ACC112 (cell line): ENCODE measurements at regions not wholly inside any gene's neighbourhood (a gene's known extent, or its start where the extent isn't known, plus 50 kb on each side); places are given as distances from the start of the nearest gene placed in this dataset.
"Not testable (repeated sequence)": the region's sequence is repeated elsewhere in the genome, so short reads cannot be mapped to it uniquely, and the experiment has no call there.

Source experiments
- H2AFZ ChIP-seq: fragments of 200-600 bp; sonication (generic); one replicate; pipeline ENCODE4 v1.6.0; 2017; ENCODE audit warnings: antibody characterized with exemption, low read length; ENCODE audit not compliant: unreplicated experiment
- H3K27ac ChIP-seq: fragments of 200-600 bp; sonication (generic); 2 replicates; pipeline ENCODE4 v1.5.1; 2014; ENCODE audit warnings: low read depth, mild to moderate bottlenecking, antibody characterized with exemption, low read length, moderate library complexity
- H3K27me3 ChIP-seq: fragments of 200-600 bp; sonication (generic); 2 replicates; pipeline ENCODE4 v1.6.1; 2014; ENCODE audit warnings: mild to moderate bottlenecking, antibody characterized with exemption, low read length, moderate library complexity, mixed read lengths; ENCODE audit not compliant: insufficient read depth
- H3K36me3 ChIP-seq: fragments of 200-600 bp; sonication (generic); 2 replicates; pipeline ENCODE4 v1.6.1; 2016; ENCODE audit warnings: mild to moderate bottlenecking, antibody characterized with exemption, low read length, moderate library complexity, mixed read lengths; ENCODE audit not compliant: insufficient read depth
- H3K4me1 ChIP-seq: fragments of 200-600 bp; sonication (generic); one replicate; pipeline ENCODE4 v1.6.1; 2016; ENCODE audit warnings: low read length, mixed read lengths; ENCODE audit not compliant: insufficient read depth, unreplicated experiment, control insufficient read depth
- H3K4me3 ChIP-seq: fragments of 200-600 bp; sonication (generic); 2 replicates; pipeline ENCODE4 v1.5.1; 2014; ENCODE audit warnings: mild to moderate bottlenecking, low read depth, low read length
- H3K79me2 ChIP-seq: fragments of 200-600 bp; sonication (generic); one replicate; pipeline ENCODE4 v1.6.0; 2016; ENCODE audit warnings: low read length; ENCODE audit not compliant: control insufficient read depth, unreplicated experiment, insufficient read depth

- H2AFZ ChIP-seq, H3K27ac ChIP-seq, H3K4me3 ChIP-seq, H3K36me3 ChIP-seq, H3K27me3 ChIP-seq, H3K79me2 ChIP-seq, H3K4me1 ChIP-seq: not testable (repeated sequence)
Measured at GRCh38 chr21:6464419-6464818, 4057.0 kb upstream of the TPTE start.

GRCh38 chr21:6466081-6466698, 4055.2 kb upstream of the TPTE start:
- H3K79me2 ChIP-seq, H3K4me1 ChIP-seq, H3K27me3 ChIP-seq, H3K36me3 ChIP-seq, H2AFZ ChIP-seq, H3K4me3 ChIP-seq, H3K27ac ChIP-seq: not testable (repeated sequence)

- H2AFZ ChIP-seq, H3K27me3 ChIP-seq, H3K4me1 ChIP-seq, H3K27ac ChIP-seq, H3K4me3 ChIP-seq, H3K36me3 ChIP-seq, H3K79me2 ChIP-seq: not testable (repeated sequence)
Measured at GRCh38 chr21:6466707-6467106, 4054.7 kb upstream of the TPTE start.

DNA sequence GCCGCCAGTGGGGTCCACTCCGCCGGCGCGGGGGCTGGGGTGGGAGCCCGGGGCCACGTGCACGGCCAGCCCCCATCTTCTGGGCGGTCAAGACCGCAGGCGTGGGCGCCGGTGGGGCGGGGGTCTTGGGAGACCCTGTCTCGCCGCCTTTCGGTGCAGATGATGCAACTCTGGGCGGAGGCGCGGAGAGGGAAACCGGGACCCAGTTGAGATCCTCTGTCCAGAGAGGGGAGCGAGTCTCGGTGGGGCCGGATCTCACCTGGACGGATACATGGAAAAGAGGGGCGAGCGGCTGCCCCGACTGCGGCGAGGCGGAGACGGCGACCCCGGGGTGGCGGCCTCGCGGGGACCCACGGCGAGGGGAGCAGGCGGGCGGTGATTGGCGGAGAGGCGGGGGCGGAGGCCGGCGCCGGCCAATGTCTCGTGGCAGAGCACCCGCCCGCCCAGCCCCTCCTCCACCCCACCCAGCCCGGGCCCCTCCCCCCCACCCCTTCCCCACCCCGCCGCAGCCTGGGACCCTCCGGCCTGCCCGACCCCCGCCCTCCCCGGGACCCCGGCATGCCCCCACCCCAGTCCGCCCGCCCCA, 4054.1 kb upstream of the TPTE start:
- H3K27me3 ChIP-seq, H3K27ac ChIP-seq, H3K79me2 ChIP-seq, H3K4me3 ChIP-seq, H2AFZ ChIP-seq, H3K4me1 ChIP-seq, H3K36me3 ChIP-seq: not testable (repeated sequence)

GRCh38 chr21:6467907-6468306, 4053.5 kb upstream of the TPTE start:
- not testable (repeated sequence) for H3K36me3 ChIP-seq, H2AFZ ChIP-seq, H3K4me3 ChIP-seq, H3K27ac ChIP-seq, H3K79me2 ChIP-seq, H3K27me3 ChIP-seq, H3K4me1 ChIP-seq

DNA sequence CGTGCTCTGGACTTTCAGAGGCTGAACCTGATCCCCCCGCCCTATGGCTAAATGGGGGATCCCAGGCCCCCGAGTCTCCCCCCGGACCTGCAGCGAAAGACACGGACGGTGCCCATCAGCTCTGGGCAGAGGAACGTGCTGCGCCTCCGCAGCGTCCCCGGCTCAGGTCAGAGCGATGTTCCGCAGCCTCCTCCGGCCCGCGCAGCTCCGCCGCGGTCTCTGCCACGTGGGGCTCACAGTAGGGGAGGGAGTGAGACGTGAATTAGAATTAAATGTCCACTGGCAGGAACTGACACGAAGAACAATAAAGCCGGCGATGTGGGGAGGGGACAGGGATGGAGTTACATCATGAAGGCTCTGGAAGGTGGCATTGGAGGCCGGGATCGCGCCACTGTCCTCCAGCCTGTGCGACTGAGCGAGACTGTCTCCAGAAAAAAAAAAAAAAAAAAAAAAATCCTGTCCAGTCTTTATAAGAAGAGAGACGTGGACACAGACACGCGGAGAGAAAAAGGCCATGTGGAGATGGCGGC, 4053.0 kb upstream of the TPTE start:
- not testable (repeated sequence) for H3K79me2 ChIP-seq, H3K36me3 ChIP-seq, H3K4me1 ChIP-seq, H3K27me3 ChIP-seq, H3K27ac ChIP-seq, H3K4me3 ChIP-seq, H2AFZ ChIP-seq

- H3K36me3 ChIP-seq, H3K27me3 ChIP-seq, H2AFZ ChIP-seq, H3K79me2 ChIP-seq, H3K27ac ChIP-seq, H3K4me1 ChIP-seq, H3K4me3 ChIP-seq: not testable (repeated sequence)
Measured at GRCh38 chr21:6474250-6474968, 4047.0 kb upstream of the TPTE start.

GRCh38 chr21:6481116-6481515, 4040.3 kb upstream of the TPTE start:
- H3K36me3 ChIP-seq, result not testable (repeated sequence)

DNA sequence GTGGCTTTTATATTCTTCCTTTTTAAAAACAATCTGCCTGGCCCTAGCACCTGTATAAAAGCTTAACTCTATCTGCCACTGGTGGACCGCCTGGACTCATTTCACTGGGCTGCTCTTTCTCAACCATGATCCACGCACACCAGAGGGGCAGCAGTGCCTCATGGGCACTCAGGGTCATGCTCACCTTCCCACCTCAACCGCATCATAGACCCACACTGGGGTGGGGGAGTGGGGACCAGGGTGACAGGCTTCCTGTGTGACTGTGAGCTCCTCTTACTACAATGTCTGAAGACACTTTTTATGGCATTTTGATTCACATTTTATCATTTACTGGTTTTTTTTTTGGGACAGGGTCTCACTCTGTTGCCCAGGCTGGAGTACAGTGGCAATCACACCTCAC, 4038.8 kb upstream of the TPTE start:
- H3K27me3 ChIP-seq, H2AFZ ChIP-seq, H3K79me2 ChIP-seq, H3K4me1 ChIP-seq, H3K27ac ChIP-seq, H3K4me3 ChIP-seq, H3K36me3 ChIP-seq: not testable (repeated sequence)

More at GRCh38 chr21:6481116-6481515, 4040.3 kb upstream of the TPTE start:
- not testable (repeated sequence) for H3K4me1 ChIP-seq, H3K27ac ChIP-seq, H3K4me3 ChIP-seq, H3K79me2 ChIP-seq, H3K27me3 ChIP-seq, H2AFZ ChIP-seq

- not testable (repeated sequence) for H3K4me1 ChIP-seq, H3K27ac ChIP-seq, H3K27me3 ChIP-seq, H3K36me3 ChIP-seq, H2AFZ ChIP-seq, H3K79me2 ChIP-seq, H3K4me3 ChIP-seq
Measured at GRCh38 chr21:6483645-6484044, 4037.7 kb upstream of the TPTE start.

GRCh38 chr21:6486821-6487220, 4034.6 kb upstream of the TPTE start:
- not testable (repeated sequence) for H3K4me3 ChIP-seq, H3K36me3 ChIP-seq, H3K79me2 ChIP-seq, H3K27me3 ChIP-seq, H3K4me1 ChIP-seq, H3K27ac ChIP-seq, H2AFZ ChIP-seq
